NCI-H1436 (cell line): ENCODE measurements at regions not wholly inside any gene's neighbourhood (a gene's known extent, or its start where the extent isn't known, plus 50 kb on each side); places are given as distances from the start of the nearest gene placed in this dataset.
A peak's percentile ranks its signal among the peaks of the same experiment; 100 is the strongest.
"Not testable (repeated sequence)": the region's sequence is repeated elsewhere in the genome, so short reads cannot be mapped to it uniquely, and the experiment has no call there.

ENCODE experiments used
- DNase-seq: peaks from one replicate; lab custom pipeline; 2025; lab: John Stamatoyannopoulos, UW

GRCh38 chr20:61092251-61092650 lies 159.8 kb upstream of the CDH4 start:
- no peak for DNase-seq

DNA sequence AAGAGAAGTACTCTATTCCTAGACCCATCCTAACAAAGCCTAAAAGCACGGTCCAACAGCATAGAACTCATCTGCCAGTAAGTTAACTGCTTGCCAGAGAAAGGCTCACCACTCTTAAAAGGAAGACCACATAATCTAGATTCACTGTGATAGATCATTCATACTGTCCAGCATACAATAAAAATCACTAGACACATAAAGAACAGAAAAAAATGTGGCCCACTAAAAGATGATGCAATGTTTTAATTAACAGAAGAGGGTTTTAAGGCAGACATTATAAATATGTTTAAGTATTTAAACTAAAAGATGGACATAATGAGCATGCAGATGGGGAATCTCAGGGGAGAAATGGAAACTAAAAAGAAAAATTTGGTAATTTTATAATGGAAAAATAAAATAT lies 157.5 kb upstream of the CDH4 start:
- no peak for DNase-seq

- no peak for DNase-seq
Observed at GRCh38 chr20:61096463-61096862, 155.6 kb upstream of the CDH4 start.

DNA sequence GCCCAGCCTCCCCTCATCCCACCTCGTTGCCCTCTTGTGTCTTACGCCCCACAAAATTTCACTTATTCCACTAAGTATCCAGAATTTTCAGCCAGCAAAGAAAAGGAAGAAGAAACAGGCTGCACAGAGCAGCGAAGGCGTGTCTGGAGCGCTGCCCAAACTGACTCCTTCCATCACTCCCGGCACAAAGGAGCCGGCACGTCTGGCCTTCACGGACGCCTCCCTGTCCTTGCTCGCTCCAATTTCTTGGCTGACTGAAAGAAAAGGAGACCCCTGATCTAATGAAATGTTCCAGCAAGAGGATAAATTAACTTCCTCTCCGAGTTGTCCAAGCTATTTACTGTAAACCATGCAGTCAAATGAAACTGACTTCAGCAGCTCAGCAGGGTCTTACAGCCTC lies 152.3 kb upstream of the CDH4 start:
- no peak for DNase-seq

DNA sequence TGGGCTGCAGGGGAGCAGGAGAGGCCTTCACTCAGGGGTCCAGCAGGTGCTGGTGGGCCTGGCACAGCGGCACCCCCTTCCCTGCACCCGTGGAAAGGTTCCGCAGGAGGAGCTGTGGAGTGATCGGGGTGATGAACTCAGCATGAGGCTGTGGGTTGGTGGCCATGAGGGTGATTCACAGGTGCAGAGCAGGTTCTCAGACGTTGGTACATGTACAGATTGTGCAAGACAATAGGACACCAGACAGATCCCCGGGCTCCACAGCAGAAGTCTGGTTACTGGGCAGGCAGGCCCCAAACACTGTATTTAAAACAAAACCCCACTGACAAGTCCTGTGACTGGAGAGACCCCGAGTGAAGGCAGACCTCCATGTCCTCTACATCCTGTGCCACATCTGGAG lies 151.6 kb upstream of the CDH4 start:
- DNase-seq, result no peak

DNA sequence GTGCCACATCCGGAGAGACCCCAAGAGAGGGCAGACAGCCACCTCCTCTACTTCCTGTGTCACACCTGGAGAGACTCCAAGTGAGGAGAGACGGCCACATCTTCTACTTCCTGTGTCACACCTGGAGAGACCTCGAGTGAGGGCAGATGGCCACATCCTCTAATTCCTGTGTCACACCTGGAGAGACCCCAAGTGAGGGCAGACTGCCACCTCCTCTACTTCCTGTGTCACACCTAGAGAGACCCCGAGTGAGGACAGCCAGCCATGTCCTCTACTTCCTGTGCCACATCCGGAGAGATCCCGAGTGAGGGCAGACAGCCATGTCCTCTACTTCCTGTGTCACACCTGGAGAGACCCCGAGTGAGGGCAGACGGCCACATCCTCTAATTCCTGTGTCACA lies 150.7 kb upstream of the CDH4 start:
- not testable (repeated sequence) for DNase-seq

DNA sequence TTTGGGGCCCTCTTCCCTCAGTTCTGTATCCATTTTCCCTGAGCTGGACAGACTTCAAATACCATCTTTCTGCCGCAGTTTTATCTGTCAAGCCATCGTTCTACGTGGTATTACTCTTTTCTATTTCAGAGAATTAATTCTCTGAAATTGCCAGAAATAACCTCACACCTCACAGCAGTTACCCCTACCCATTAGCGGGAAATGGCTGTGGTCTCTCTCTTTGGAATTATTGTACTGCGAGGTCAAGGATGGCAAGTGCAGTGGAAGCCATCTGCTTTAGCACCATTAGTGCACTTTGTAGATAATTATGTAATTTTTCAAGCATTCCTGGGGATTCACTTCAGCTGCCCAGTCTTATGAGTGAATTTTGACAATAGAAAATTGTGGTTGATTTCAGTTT lies 147.8 kb upstream of the CDH4 start:
- no peak for DNase-seq

DNA sequence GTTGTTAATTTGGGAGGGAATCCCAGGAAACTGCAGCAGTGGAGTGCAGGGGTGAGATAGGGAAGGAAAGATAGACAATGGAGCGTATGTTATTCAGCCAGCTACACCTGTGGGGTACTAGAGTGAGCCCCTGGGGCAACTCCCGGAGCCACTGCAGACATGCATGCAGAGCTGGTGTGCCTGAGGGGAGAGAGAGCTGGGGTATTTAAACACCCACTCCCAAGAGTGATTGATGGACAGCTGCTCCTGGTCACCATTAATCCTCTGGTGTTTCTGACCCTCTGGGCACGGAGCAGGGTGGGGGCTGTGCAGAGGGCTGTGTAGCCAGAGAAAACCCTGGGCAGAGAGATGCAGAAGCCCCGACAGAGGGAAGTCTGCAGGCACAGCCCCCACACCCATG lies 146.7 kb upstream of the CDH4 start:
- no peak for DNase-seq

DNA sequence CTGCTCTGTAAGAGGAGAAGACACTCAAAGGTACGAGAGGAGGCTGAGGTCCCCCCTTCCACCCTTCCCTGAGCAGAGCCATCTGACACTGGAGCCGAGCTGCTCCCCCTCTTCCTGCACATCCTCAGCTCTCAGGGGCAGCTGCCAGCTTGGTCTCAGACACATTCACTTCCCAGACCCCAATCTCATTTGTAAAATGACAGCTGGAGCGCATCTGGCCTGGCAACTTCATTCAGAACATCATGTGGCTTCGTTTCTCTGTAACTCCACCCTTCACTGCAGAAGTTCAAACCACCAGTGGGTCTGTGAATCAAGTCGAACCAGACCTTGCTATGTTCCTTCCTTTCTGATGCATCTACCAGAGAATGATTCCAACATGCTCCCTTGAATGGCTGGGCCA lies 145.6 kb upstream of the CDH4 start:
- no peak for DNase-seq

GRCh38 chr20:61109221-61109805 lies 142.7 kb upstream of the CDH4 start:
- no peak for DNase-seq

DNA sequence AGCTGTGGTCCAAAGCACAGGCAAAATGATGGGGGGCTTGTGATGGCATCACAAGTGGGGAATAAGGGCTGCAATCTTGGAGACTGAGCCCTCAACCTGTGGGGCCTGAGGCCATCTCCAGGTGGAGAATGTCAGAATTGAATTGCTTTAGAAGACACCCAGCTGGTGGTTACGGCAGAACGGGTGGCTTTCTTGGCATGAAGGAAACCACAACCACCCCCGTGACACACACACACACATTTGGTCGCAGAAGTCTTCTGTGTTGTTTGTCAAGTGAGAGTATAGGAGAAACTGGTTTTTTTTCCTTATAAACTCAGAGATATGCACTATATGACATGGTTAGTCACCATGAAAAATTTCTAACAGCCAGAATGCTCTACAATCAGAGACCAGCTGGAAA lies 139.5 kb upstream of the CDH4 start:
- DNase-seq, result no peak

DNA sequence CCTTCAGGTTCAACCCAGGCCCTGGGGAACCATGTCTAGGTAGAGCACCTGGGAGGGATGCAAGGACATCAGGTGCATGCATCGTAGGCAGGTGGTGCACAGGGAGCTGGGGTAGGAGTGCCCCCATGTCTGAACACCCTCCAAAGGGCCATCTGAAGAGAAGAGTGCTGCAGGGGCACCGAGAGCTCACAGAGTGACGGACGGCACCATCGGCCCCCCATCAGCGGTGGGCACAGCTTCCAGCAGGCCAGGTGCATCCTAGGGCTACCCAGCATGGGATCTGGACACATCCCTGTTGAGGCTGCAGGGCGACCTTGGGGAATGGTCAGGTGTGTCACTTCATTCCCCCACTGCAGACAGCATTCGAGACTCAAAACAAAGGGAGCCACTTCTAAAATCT lies 138.3 kb upstream of the CDH4 start:
- no peak for DNase-seq

DNA sequence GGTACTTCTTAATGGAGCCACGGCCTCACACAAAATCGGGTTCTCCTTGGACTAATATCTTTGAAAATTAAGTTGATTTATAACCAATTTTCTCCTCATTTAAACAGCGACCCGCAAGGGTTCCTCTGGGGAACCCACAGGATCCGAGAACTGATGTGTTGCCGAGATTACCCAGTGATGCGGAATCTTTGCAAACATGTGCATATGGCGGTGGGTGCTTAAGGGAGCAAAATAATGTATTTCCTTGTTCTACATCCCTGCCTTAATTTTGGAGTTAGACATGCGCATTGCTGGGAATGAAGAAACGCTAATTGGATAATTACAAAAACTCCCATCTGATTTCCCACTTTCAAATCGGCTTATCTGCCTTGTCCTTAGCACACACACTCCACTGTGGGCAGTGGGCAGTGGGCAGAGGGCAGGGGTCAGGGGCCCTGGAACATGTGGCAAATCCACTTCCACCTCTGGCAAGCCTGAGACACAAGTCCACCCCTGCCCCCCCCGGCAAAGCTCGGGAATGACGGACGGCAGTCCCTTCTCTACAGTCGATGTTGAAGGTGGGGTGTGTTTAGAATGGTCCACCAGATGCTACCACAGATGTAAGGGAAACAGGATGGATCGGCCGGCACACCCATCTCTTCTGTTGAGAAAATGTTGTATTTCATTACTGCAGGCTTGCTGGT lies 137.4 kb upstream of the CDH4 start:
- DNase-seq, result no peak

- DNase-seq, result no peak
Observed at GRCh38 chr20:61115364-61116065, 136.5 kb upstream of the CDH4 start.

- no peak for DNase-seq
Observed at GRCh38 chr20:61117725-61118124, 134.3 kb upstream of the CDH4 start.

- DNase-seq, result no peak
Observed at GRCh38 chr20:61118429-61119224, 133.4 kb upstream of the CDH4 start.

DNA sequence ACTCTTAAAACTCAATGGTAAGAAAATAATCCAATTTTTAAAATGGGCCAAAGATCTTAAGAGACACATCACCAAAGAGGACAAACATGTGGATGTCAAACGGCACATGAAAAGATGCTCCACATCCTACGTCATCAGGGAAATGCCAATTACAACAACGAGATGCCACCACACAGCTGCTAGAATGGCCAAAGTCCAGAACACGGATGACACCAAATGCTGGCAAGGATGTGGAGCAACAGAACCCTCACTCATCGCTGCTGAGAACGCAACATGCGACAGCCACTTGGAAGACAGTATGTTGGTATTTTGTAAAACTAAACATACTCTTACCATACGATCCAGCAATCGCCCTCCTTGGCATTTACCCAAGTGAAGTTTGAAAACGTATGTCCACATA lies 132.8 kb upstream of the CDH4 start:
- DNase-seq, result no peak

DNA sequence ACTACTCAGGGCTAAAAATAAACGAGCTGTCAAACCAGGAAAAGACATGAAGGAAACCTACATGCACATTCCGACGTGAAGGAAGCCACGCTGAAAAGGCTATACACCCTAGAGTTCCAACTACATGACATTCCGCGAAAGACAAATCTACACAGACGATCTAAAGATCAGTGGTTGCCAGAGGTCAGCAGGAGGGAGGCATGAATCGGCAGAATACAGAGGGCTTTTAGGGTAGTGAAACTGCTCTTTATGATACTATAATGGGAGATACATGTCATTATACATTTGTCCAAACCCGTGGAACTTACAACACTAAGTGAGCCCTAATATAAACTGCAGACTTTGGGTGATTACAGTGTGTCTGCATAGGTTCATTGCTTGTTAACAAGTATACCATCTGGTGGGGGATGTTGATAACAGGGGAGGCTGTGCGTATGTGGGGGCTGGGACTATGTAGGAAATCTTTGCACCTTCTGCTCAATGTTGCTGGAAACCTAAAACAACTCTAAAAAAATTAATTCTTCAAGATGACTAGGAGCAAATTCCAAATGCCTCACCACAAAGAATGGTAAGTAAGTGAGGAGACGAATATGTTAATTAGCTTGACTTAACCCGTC lies 132.2 kb upstream of the CDH4 start:
- no peak for DNase-seq

DNA sequence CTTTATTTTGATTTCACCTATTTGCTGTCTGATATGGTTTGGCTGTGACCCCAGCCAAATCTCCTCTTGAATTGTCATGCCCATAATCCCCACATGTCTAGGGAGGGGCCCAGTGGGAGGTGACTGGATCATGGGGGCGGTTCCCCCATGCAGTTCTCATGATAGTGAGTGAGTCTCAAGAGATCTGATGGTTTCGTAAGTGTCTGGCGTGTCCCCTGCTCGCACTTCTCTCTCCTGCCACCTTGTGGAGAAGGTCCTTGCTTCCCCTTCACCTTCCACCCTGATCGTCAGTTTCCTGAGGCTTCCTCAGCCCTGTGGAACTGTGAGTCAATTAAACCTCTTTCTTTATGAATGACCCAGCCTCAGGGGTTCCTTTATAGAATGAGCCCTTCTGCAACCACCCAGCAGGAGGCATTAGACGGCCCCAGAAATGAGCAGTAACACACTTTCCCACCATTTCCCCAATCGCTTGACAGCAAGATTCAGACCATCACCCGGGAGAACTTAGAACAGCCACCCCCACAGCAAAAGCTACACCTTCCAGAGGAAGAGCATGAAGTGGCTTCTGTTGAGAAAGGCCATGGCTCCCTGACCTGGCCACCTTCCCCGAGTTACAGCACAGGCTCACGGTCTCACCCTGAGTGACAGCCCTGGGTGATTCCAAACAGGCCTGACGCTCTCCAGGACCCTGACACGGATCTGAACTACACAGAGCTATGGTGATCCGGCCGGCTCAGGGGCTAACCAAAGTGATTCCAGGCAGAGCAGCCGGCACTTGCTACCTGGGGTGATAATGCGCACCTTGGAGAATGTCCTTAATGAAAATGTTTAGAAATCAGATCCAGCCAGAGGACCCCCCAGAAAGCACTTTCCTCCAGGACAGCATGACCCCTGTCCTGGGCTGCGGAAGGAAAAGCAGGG lies 131.2 kb upstream of the CDH4 start:
- DNase-seq, result peak; percentile 62

- DNase-seq, result no peak
Observed at GRCh38 chr20:61121661-61122060, 130.4 kb upstream of the CDH4 start.

- DNase-seq, result no peak
Observed at GRCh38 chr20:61123286-61123685, 128.8 kb upstream of the CDH4 start.
